Sigmoid colon (tissue), 6 donors: ENCODE measurements at regions not wholly inside any gene's neighbourhood (a gene's known extent, or its start where the extent isn't known, plus 50 kb on each side); places are given as distances from the start of the nearest gene placed in this dataset.

Experiments
- DNase-seq: peaks from one replicate; pipeline ENCODE4 v3.0.0-alpha.2; 2019
- H3K27ac ChIP-seq, 4 donors: fragments of 200-600 bp; sonication (generic); one replicate each; pipeline ENCODE4 v1.5.1; 2016 to 2019; ENCODE audit warnings: mild to moderate bottlenecking in 1 of 4
- H3K27me3 ChIP-seq, 3 donors: fragments of 200-600 bp; sonication (generic); one replicate each; pipeline ENCODE4 v1.5.1; 2019; ENCODE audit warnings: mild to moderate bottlenecking in 1 of 3
- H3K36me3 ChIP-seq, 4 donors: fragments of 200-600 bp; sonication (generic); one replicate each; pipeline ENCODE4 v1.5.1; 2016 to 2019
- H3K4me1 ChIP-seq, 4 donors: fragments of 200-600 bp; sonication (generic); one replicate each; pipeline ENCODE4 v1.5.1; 2017 to 2019
- H3K4me3 ChIP-seq, 4 donors: fragments of 200-600 bp; sonication (generic); one replicate each; pipeline ENCODE4 v1.5.1; 2017 to 2019; ENCODE audit warnings: mild to moderate bottlenecking in 2 of 4, moderate library complexity in 1 of 4
- H3K9me3 ChIP-seq, 4 donors: fragments of 200-600 bp in 3 of 4; sonication (generic) in 3 of 4; one replicate each; pipeline versions ENCODE4 v1.5.1 to v1.6.1; 2013 to 2019
- CTCF ChIP-seq, 4 experiments: fragments of 450-650 bp in 3 of 4; fragments of 200-600 bp in 1 of 4; IDR thresholded peaks; one replicate each; pipeline ENCODE4 v1.5.1; 2016 to 2019; ENCODE audit warnings: antibody characterized with exemption in 4 of 4, mild to moderate bottlenecking in 3 of 4, moderate library complexity in 2 of 4
- EP300 ChIP-seq, 4 donors: sonication (generic); formaldehyde crosslinking; IDR thresholded peaks; one replicate each; pipeline ENCODE4 v1.6.1; 2017; ENCODE audit warnings: antibody characterized with exemption in 4 of 4
- POLR2A ChIP-seq, 2 donors: fragments of 450-650 bp; IDR thresholded peaks; one replicate each; pipeline ENCODE4 v1.6.1; 2016; ENCODE audit warnings: antibody characterized with exemption in 2 of 2, mild to moderate bottlenecking in 2 of 2, moderate library complexity in 2 of 2
- POLR2AphosphoS5 ChIP-seq, 4 donors: sonication (generic); formaldehyde crosslinking; IDR thresholded peaks; one replicate each; pipeline ENCODE4 v1.6.1; 2017; ENCODE audit warnings: antibody characterized with exemption in 4 of 4
- WGBS, 2 donors: extraction: QIAGEN DNeasy Blood & Tissue Kit; methylation state at CpG; one replicate each; pipeline ENCODE4 v1.1.7; 2013; 5-methylcytosine and 5-hydroxymethylcytosine counted together
- intact Hi-C: fragments of 100-400 bp; cut with DNase I; formaldehyde crosslinking; loops from one replicate; pipeline ENCODE4 v1.15.1; 2023
- donor health status: healthy with polysubstance abuse.
- donor health status: healthy.

GRCh38 chr2:21620771-21621170 lies 497.0 kb downstream of the TDRD15 start:
- Histone ChIP-seq H3K27ac (no peak overlapping the region), H3K9me3 (no peaks in the 10 kb centered on the region), H3K4me1 (peaks cover 0 to 3% (median 0%) of the 10 kb centered on the region in 4 donors), H3K4me3 (no peak overlapping the region), H3K27me3 (no peaks in the 10 kb centered on the region), H3K36me3 (no peaks in the 10 kb centered on the region)
- intact Hi-C loops: no loop called here
- 78 to 79% methylated on average over 5 of the region's 5 CpGs for WGBS, 2 donors
- no peak for DNase-seq
- TF ChIP-seq POLR2AphosphoS5 (IDR thresholded peaks at IDR 0.05) (no peak), CTCF (IDR thresholded peaks at IDR 0.05) (no peak), EP300 (IDR thresholded peaks at IDR 0.05) (no peak), POLR2A (IDR thresholded peaks at IDR 0.05) (no peak)

- DNase-seq: no peak
- TF ChIP-seq EP300 (IDR thresholded peaks at IDR 0.05) (no peak), CTCF (IDR thresholded peaks at IDR 0.05) (no peak), POLR2AphosphoS5 (IDR thresholded peaks at IDR 0.05) (no peak), POLR2A (IDR thresholded peaks at IDR 0.05) (no peak)
- Histone ChIP-seq H3K9me3 (no peaks in the 10 kb centered on the region), H3K27ac (no peak overlapping the region), H3K36me3 (no peaks in the 10 kb centered on the region), H3K27me3 (no peaks in the 10 kb centered on the region), H3K4me3 (no peak overlapping the region), H3K4me1 (peaks cover 0 to 3% (median 0%) of the 10 kb centered on the region in 4 donors)
- intact Hi-C loops: no loop called here
Measured at GRCh38 chr2:21627938-21628337, 504.2 kb downstream of the TDRD15 start.

GRCh38 chr2:21633015-21633414 lies 509.2 kb downstream of the TDRD15 start:
- 72 to 79% methylated on average over 5 of the region's 5 CpGs for WGBS, 2 donors
- TF ChIP-seq POLR2AphosphoS5 (IDR thresholded peaks at IDR 0.05) (no peak), POLR2A (IDR thresholded peaks at IDR 0.05) (no peak), CTCF (IDR thresholded peaks at IDR 0.05) (no peak), EP300 (IDR thresholded peaks at IDR 0.05) (no peak)
- H3K9me3 ChIP-seq: no peaks in the 10 kb centered on the region
- intact Hi-C loops: no loop called here
- no peaks in the 10 kb centered on the region for H3K36me3 ChIP-seq
- H3K27me3 ChIP-seq: no peaks in the 10 kb centered on the region
- no peak overlapping the region for H3K27ac ChIP-seq
- H3K4me3 ChIP-seq: no peak overlapping the region
- H3K4me1 ChIP-seq: no peaks in the 10 kb centered on the region
- no peak for DNase-seq

GRCh38 chr2:21633466-21633865 lies 509.7 kb downstream of the TDRD15 start:
- Histone ChIP-seq H3K9me3 (no peaks in the 10 kb centered on the region), H3K27ac (no peak overlapping the region), H3K27me3 (no peaks in the 10 kb centered on the region), H3K36me3 (no peaks in the 10 kb centered on the region), H3K4me3 (no peak overlapping the region), H3K4me1 (no peaks in the 10 kb centered on the region)
- 60 to 63% methylated on average over 6 of the region's 6 CpGs for WGBS, 2 donors
- intact Hi-C loops: no loop called here
- TF ChIP-seq POLR2AphosphoS5 (IDR thresholded peaks at IDR 0.05) (no peak), CTCF (IDR thresholded peaks at IDR 0.05) (no peak), EP300 (IDR thresholded peaks at IDR 0.05) (no peak), POLR2A (IDR thresholded peaks at IDR 0.05) (no peak)
- DNase-seq: no peak

GRCh38 chr2:21633911-21634310 lies 510.1 kb downstream of the TDRD15 start:
- Histone ChIP-seq H3K4me3 (no peak overlapping the region), H3K27me3 (no peaks in the 10 kb centered on the region), H3K27ac (no peak overlapping the region), H3K9me3 (no peaks in the 10 kb centered on the region), H3K4me1 (no peaks in the 10 kb centered on the region), H3K36me3 (no peaks in the 10 kb centered on the region)
- intact Hi-C loops: no loop called here
- TF ChIP-seq CTCF (IDR thresholded peaks at IDR 0.05): no peak
- TF ChIP-seq EP300 (IDR thresholded peaks at IDR 0.05): no peak
- no peak for TF ChIP-seq POLR2AphosphoS5 (IDR thresholded peaks at IDR 0.05)
- TF ChIP-seq POLR2A (IDR thresholded peaks at IDR 0.05): no peak
- 67 to 76% methylated on average over 7 of the region's 7 CpGs for WGBS, 2 donors
- DNase-seq: no peak
